ENCODE measurements at regions not wholly inside any gene's neighbourhood (a gene's known extent, or its start where the extent isn't known, plus 50 kb on each side); places are given as distances from the start of the nearest gene placed in this dataset.

GRCh38 chr20:48184229-48184628, 398.9 kb upstream of the SULF2 start:
- Histone ChIP-seq H3K9me3 (0 out of 2 replicates have a peak, but pooled peaks cover 3% of the 10 kb centered on the region), H3K4me1 (no peaks in the 10 kb centered on the region), H3K36me3 (ENCODE audit: control insufficient read depth, insufficient read depth, low read length) (no peaks in the 10 kb centered on the region), H3K4me3 (ENCODE audit: low read depth, low read length) (no peak overlapping the region), H3K27me3 (replicated peaks; ENCODE audit: control insufficient read depth, insufficient read depth, low read length) (no peaks in the 10 kb centered on the region)
- intact Hi-C loops (cut with micrococcal nuclease; ENCODE audit: unreplicated experiment): no loop called here
- ChIA-PET POLR2A (no interaction called here), CTCF (no interaction called here)
- Mint-ChIP-seq H3K36me3 (ENCODE audit: insufficient read depth, unreplicated experiment) (no peaks in the 10 kb centered on the region), H3K4me3 (ENCODE audit: unreplicated experiment) (no peak overlapping the region), H3K9me3 (ENCODE audit: unreplicated experiment) (no peaks in the 10 kb centered on the region), H3K27ac (ENCODE audit: unreplicated experiment) (no peak overlapping the region), H3K27me3 (ENCODE audit: insufficient read depth, unreplicated experiment) (no peaks in the 10 kb centered on the region), H3K4me1 (ENCODE audit: low read depth, unreplicated experiment) (peaks cover 23% of the 10 kb centered on the region)
- no peak for TF ChIP-seq CTCF (IDR thresholded peaks at IDR 0.05; ENCODE audit: insufficient read depth in 1 of 2, low read depth in 1 of 2, low read length in 1 of 2, severe bottlenecking in 1 of 2, unreplicated experiment in 1 of 2)
- no TSS peak for BruUV-seq (replicated peaks)
- no peak for DNase-seq

GRCh38 chr20:48181261-48181935, 396.1 kb upstream of the SULF2 start:
- H3K27me3 ChIP-seq (replicated peaks; ENCODE audit: control insufficient read depth, insufficient read depth, low read length): no peaks in the 10 kb centered on the region
- Mint-ChIP-seq H3K4me1 (ENCODE audit: low read depth, unreplicated experiment) (peaks cover 14% of the 10 kb centered on the region), H3K9me3 (ENCODE audit: unreplicated experiment) (no peaks in the 10 kb centered on the region), H3K27me3 (ENCODE audit: insufficient read depth, unreplicated experiment) (no peaks in the 10 kb centered on the region), H3K4me3 (ENCODE audit: unreplicated experiment) (no peak overlapping the region), H3K27ac (ENCODE audit: unreplicated experiment) (no peak overlapping the region), H3K36me3 (ENCODE audit: insufficient read depth, unreplicated experiment) (no peaks in the 10 kb centered on the region)
- no peaks in the 10 kb centered on the region for H3K36me3 ChIP-seq (ENCODE audit: control insufficient read depth, insufficient read depth, low read length)
- intact Hi-C loops (cut with micrococcal nuclease; ENCODE audit: unreplicated experiment): no loop called here
- H3K9me3 ChIP-seq: 0 out of 2 replicates have a peak, but pooled peaks cover 3% of the 10 kb centered on the region
- BruUV-seq (replicated peaks): no TSS peak
- DNase-seq: no peak
- ChIA-PET CTCF (no interaction called here), POLR2A (no interaction called here)
- TF ChIP-seq CTCF (IDR thresholded peaks at IDR 0.05; ENCODE audit: insufficient read depth in 1 of 2, low read depth in 1 of 2, low read length in 1 of 2, severe bottlenecking in 1 of 2, unreplicated experiment in 1 of 2): no peak
- H3K4me1 ChIP-seq: no peaks in the 10 kb centered on the region
- H3K4me3 ChIP-seq (ENCODE audit: low read depth, low read length): no peak overlapping the region

GRCh38 chr20:48180618-48181017, 395.3 kb upstream of the SULF2 start:
- Mint-ChIP-seq H3K27me3 (ENCODE audit: insufficient read depth, unreplicated experiment) (no peaks in the 10 kb centered on the region), H3K4me1 (ENCODE audit: low read depth, unreplicated experiment) (peaks cover 11% of the 10 kb centered on the region), H3K27ac (ENCODE audit: unreplicated experiment) (no peak overlapping the region), H3K9me3 (ENCODE audit: unreplicated experiment) (no peaks in the 10 kb centered on the region), H3K4me3 (ENCODE audit: unreplicated experiment) (no peak overlapping the region), H3K36me3 (ENCODE audit: insufficient read depth, unreplicated experiment) (no peaks in the 10 kb centered on the region)
- Histone ChIP-seq H3K4me1 (no peaks in the 10 kb centered on the region), H3K36me3 (ENCODE audit: control insufficient read depth, insufficient read depth, low read length) (no peaks in the 10 kb centered on the region), H3K27me3 (replicated peaks; ENCODE audit: control insufficient read depth, insufficient read depth, low read length) (no peaks in the 10 kb centered on the region), H3K4me3 (ENCODE audit: low read depth, low read length) (no peak overlapping the region), H3K9me3 (0 out of 2 replicates have a peak, but pooled peaks cover 3% of the 10 kb centered on the region)
- no TSS peak for BruUV-seq (replicated peaks)
- no peak for TF ChIP-seq CTCF (IDR thresholded peaks at IDR 0.05; ENCODE audit: insufficient read depth in 1 of 2, low read depth in 1 of 2, low read length in 1 of 2, severe bottlenecking in 1 of 2, unreplicated experiment in 1 of 2)
- intact Hi-C loops (cut with micrococcal nuclease; ENCODE audit: unreplicated experiment): no loop called here
- DNase-seq: no peak
- POLR2A ChIA-PET: no interaction called here
- CTCF ChIA-PET: no interaction called here

Measured in Caco-2 (cell line).